ENCODE measurements at regions not wholly inside any gene's neighbourhood (a gene's known extent, or its start where the extent isn't known, plus 50 kb on each side); places are given as distances from the start of the nearest gene placed in this dataset.
"Not testable (repeated sequence)": the region's sequence is repeated elsewhere in the genome, so short reads cannot be mapped to it uniquely, and the experiment has no call there.

- not testable (repeated sequence) for DNase-seq
Observed at GRCh38 chr10:59975918-59976317, 69.6 kb upstream of the CCDC6 start.

- DNase-seq: no peak
Observed at GRCh38 chr10:59971915-59972314, 65.6 kb upstream of the CCDC6 start.

DNA sequence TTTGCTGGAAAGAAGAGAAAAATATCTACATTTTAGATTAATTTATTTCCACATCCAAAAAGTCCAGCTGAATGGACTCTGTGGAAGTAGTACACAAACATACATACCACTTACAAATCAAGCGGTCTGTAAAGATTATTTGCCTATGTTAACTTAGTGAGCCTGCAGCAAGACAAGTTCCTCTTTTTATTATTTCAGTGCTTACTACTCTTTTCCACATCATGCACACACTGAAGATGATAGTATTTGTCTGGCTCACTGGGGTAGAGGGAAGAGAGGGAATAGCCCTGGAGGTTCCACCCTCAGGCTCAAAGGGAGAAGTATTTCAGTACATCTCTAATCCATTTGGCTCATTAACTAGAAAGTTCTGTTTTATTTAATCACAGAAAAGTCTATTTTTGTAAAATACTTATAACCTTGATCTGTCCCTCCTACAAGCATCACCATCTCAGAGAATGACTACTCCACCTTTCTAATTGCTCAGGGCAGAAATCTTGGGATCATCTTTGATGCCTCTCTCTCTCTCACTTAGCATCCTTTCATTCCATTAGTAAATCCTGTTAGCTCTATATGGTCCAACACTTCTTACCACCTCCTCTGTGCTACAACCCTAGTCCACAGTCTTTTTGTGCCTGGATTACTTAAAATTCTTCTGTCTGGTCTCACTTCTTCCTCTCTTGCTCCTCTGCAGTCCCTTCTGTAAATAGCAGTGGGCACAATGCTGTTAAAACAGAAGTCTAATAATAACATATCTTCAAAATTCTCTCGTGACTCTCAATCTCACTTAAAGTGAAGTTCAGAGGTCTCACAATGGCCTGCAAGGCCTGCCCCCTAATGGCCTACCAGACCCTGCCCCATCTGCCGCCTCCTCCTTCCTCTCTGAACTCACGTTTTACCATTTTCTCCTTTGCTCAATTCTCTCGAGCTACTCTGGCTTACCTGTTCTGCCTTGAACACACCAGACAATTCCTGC is 64.3 kb upstream of the CCDC6 start:
- no peak for DNase-seq

DNA sequence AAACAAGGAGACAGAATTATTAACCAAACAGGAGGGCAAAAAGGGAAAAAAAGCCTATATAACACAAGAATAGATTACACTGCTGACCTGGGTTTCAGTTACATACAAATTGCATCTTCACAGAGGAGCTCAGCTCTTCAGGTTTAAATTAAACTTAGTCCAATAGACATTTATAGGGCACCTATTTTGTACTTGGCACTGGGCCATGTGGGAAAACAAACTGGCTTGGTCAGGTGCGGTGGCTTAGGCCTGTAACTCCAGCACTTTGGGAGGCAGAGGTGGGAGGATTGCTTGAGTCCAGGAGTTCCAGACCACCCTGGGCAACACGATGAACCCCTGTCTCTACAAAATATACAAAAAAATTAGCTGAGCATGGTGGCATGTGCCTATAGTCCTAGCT is 62.3 kb upstream of the CCDC6 start:
- DNase-seq: no peak

DNA sequence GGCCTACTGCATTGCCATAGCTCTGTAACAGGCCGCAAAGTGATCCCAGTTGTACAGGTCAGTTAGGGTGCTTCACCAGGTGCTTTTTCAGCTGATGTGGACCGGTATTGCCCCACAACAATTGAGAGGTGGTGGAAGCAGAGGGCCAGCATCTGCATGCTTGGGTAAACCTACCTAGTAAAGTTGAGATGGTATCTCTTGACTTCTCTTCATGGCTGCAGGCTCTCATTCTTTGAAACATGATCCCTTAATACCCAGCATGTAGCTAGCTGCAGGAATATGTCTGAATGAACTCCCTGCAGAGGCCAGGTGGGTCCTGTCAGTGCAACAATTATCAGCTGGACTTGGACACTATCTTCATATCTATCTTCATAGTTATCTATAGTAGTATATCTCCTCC is 60.7 kb upstream of the CCDC6 start:
- peak; percentile 16 for DNase-seq

- DNase-seq: no peak
Observed at GRCh38 chr10:59965899-59966650, 59.7 kb upstream of the CCDC6 start.

- DNase-seq: no peak
Observed at GRCh38 chr10:59962756-59963155, 56.4 kb upstream of the CCDC6 start.

DNA sequence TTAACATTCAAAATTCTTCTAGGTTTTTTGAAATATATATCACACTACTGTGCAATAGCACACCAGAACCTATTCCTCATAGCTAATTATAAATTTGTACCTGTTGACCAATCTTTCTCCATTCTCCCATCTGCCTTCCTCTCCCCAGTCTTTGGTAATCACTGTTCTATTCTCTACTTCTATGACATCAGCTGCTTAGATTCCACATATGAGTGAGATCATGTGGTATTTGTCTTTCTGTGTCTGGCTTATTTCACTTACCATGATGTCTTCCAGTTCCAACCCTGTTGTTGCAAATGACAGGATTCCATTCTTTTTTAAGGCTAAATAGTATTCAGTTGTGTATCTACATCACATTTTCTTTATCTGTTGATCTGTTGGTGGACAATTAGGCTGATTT is 54.4 kb upstream of the CCDC6 start:
- no peak for DNase-seq

GRCh38 chr10:59959504-59960018 is 53.2 kb upstream of the CCDC6 start:
- DNase-seq: no peak

DNA sequence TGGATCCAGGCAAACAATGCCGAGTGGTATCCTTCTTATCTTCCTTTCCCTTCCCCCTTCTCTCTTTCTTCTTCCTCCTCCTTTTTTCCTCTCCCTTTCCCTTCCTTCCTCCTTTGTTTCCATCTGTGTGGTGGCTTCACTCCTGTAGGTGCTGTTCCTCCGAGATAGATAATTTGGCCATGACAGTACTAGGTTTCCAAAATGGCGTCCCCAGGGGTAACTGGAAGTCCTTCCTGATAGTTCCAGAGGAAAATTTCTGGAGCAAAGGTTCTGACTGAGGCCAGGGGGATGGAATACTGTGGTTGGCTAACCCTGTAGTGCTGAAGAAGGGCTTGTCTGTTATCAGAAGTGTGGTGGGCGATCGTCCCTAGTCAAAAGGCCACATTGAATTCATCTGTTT is 52.5 kb upstream of the CCDC6 start:
- DNase-seq: no peak

DNA sequence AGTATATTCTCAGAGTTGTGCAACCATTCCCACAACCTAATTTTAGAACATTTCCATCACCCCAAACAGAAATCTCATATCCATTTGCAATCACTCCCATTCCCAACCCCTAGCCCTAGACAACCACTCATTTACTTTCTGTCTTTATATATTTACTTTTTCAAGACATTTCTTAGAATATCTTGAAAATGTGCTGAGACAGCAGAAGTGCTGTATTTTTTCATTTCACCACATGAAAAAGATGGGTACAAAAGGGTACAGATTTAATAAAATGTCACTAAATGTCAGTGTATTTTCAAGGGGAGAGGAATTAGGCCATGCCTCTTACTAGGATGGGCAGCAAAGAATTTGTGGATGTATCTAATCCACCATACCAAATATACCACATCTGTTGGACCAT is 51.6 kb upstream of the CCDC6 start:
- no peak for DNase-seq

Measured in DMS79 treated with DMSO at 0.1 percent for 48 hours (cell line).